Spleen (tissue), 7 donors: ENCODE measurements at regions not wholly inside any gene's neighbourhood (a gene's known extent, or its start where the extent isn't known, plus 50 kb on each side); places are given as distances from the start of the nearest gene placed in this dataset.

Experiments
- POLR2A ChIP-seq, 3 donors: fragments of 450-650 bp; IDR thresholded peaks; one replicate each; pipeline ENCODE4 v1.5.1; 2017; ENCODE audit warnings: antibody characterized with exemption in 3 of 3, mild to moderate bottlenecking in 1 of 3
- POLR2AphosphoS5 ChIP-seq, 3 donors: sonication (generic); formaldehyde crosslinking; IDR thresholded peaks; one replicate each; pipeline ENCODE4 v1.5.1; 2017; ENCODE audit warnings: antibody characterized with exemption in 3 of 3
- TF ChIP-seq, protein P1 (sequence below), 11 experiments: fragments of 200-600 bp in 7 of 11; fragments of 450-650 bp in 4 of 11; sonication (generic) in 4 of 11; IDR thresholded peaks in 8 of 11; conservative IDR thresholded peaks in 3 of 11; 1 replicate in 7 of 11; 2 replicates in 4 of 11; pipeline versions ENCODE4 v1.4.0 to v1.8.0; 2016 to 2021; ENCODE audit warnings: antibody characterized with exemption in 11 of 11, inconsistent platforms in 4 of 11, mild to moderate bottlenecking in 1 of 11
- donor health status: DM: no; HTN: no; CAD: no; lungs with moderate emphysema.
- donor health status: DM: no; HTN: no; CAD: no.
- donor health status: DM: no; HTN: no; CAD: no.

DNA sequence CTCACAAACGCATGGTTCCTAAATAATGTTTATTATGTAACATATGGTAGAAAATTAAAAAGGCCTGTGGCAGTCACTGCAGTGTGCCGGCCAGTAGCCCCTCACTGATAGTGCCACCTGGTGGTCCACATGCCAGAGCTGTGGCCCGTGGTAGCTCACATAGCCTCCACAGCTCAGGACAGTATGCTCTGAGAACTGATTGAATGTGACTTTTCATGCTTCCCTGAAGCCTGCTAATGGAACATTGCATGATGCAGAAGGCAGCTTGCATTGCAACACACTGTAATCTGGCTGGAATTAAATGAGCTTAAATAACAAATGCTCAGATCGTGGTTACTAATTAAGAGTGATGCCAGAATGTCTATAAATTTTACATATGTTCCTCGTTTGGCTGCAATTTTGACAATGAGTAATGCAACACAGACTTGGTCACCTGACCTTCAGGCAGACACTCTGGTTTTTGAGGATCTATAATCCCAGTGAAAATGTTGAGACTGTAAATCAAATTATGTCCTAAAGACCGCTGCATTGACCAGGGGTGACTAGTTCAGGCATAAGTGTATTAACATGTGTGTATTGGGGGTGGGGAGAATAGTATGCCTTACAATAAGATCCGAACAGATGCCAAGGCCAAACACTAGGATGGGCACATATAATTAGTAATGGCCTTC, 566.4 kb downstream of the METTL15 start:
- TF ChIP-seq POLR2A (IDR thresholded peaks at IDR 0.05) (no peak), POLR2AphosphoS5 (IDR thresholded peaks at IDR 0.05) (peak in 1 of 3 donors; percentile 36)
- TF ChIP-seq, protein P1, sequence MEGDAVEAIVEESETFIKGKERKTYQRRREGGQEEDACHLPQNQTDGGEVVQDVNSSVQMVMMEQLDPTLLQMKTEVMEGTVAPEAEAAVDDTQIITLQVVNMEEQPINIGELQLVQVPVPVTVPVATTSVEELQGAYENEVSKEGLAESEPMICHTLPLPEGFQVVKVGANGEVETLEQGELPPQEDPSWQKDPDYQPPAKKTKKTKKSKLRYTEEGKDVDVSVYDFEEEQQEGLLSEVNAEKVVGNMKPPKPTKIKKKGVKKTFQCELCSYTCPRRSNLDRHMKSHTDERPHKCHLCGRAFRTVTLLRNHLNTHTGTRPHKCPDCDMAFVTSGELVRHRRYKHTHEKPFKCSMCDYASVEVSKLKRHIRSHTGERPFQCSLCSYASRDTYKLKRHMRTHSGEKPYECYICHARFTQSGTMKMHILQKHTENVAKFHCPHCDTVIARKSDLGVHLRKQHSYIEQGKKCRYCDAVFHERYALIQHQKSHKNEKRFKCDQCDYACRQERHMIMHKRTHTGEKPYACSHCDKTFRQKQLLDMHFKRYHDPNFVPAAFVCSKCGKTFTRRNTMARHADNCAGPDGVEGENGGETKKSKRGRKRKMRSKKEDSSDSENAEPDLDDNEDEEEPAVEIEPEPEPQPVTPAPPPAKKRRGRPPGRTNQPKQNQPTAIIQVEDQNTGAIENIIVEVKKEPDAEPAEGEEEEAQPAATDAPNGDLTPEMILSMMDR (IDR thresholded peaks at IDR 0.05 in 8 of 11, conservative IDR thresholded peaks at IDR 0.05 in 3 of 11): peak in 5 of 11 experiments; percentile 22 to 41 (median 34)
